ENCODE measurements at regions not wholly inside any gene's neighbourhood (a gene's known extent, or its start where the extent isn't known, plus 50 kb on each side); places are given as distances from the start of the nearest gene placed in this dataset.
"Not testable (repeated sequence)": the region's sequence is repeated elsewhere in the genome, so short reads cannot be mapped to it uniquely, and the experiment has no call there.

DNA sequence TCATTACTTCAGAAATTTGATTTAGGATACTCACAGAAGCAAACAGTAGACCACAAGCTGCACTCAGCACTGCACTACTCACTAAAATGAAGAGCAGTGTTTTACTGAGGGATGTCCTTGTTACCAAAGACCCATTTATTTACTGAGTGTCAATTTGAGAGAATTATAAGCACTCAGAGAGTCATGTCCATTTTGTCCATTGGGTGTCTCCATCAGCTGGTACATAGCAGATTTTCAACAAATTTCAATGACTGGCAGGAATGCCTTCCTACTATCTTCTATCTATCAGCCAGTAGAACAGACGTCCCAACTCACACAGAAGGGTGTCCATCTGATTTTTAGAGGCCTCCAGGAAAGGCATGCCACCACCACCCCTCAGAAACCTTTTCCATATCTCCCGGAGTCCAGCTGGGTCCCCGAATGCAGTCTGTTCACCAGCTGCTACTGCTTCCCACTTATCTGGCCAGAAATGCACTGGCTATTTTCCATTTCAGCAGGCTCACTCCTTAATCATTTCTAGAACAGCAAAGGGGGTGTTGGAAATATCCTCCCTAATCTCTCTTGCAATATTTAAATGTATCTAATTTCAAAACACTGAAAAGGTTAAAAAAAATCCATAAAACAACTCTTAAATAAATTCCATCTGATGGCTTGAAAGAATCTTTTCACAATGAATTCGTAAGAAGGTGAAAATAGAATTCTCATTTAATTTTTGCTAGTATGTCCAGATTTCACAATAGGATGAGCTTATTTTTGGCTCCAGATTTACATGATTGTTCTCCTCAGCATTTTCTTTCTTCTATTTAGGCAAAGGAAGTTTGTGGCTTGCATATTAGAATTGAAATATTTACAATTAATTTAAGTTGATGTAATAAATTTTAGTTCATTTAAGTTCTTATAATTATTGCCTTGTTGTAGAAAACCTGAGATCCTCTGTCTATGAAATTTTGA is 1164.0 kb upstream of the CELF2 start:
- no peak for DNase-seq (ENCODE audit: low read depth in 1 of 2, low spot score in 1 of 2)

DNA sequence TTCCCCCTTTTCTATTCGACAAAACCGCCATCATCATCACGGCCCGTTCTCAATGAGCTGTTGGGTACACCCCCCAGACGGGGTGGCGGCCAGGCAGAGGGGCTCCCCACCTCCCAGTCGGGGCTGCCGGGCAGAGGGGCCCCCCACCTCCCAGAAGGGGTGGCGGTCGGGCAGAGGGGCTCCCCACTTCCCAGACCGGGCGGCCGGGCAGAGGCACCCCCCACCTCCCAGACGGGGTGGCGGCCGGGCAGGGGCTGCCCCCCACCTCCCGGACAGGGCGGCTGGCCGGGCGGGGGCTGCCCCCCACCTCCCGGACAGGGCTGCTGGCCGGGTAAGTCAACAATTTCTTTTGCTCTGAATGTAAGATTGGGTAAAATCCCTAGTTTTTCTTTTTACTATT is 1162.2 kb upstream of the CELF2 start:
- DNase-seq (ENCODE audit: low read depth in 1 of 2, low spot score in 1 of 2), result not testable (repeated sequence)

- no peak for DNase-seq (ENCODE audit: low read depth in 1 of 2, low spot score in 1 of 2)
Measured at GRCh38 chr10:9858816-9859215, 1158.9 kb upstream of the CELF2 start.

GRCh38 chr10:9860045-9860444 is 1157.6 kb upstream of the CELF2 start:
- no peak for DNase-seq (ENCODE audit: low read depth in 1 of 2, low spot score in 1 of 2)

DNA sequence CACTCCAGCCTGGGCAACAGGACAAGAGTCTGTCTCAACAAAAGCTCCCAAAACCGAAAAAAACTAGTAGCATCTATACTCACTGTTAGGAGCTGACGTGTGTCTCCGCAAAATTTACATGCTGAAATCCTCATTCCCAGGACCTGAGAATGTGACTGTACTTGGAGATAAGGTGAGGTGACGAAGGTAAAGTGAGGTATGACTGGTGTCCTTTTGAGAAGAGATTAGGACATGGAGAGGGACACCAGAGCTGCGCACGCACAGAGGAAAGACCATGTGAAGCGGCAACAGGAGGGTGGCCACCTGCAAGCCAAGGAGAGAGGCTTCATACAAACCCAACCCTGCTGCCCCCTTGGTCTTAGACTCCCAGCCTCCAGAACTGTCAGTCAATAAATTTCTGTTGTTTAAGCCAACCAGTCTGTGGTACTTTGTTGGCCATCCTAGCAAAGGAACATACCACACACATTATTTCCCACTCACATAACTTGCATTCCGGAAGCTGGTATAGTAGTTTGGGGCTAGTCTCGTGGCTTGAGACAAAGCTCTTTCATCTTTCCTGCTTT is 1154.0 kb upstream of the CELF2 start:
- DNase-seq (ENCODE audit: low read depth in 1 of 2, low spot score in 1 of 2), result no peak

- no peak for DNase-seq (ENCODE audit: low read depth in 1 of 2, low spot score in 1 of 2)
Measured at GRCh38 chr10:9868499-9868898, 1149.2 kb upstream of the CELF2 start.

DNA sequence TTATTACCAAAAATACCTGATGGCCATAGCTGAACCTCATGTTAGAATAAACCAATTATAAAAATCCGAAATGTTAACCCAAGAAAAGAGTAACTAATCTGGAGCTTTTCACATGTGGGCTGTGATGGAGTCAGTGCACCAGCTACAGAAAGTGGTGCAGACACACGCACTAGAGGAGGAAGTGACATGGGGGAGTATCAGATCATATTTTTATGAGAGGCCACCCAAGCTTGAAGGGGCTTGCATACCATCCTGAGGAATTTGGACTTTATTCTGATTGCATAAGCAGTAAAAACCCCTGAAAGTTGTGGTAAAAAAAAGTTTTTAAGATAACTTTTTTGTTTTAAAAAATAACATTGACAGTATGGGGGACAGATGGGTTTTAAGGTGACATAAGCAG is 1148.5 kb upstream of the CELF2 start:
- DNase-seq (ENCODE audit: low read depth in 1 of 2, low spot score in 1 of 2), result no peak

DNA sequence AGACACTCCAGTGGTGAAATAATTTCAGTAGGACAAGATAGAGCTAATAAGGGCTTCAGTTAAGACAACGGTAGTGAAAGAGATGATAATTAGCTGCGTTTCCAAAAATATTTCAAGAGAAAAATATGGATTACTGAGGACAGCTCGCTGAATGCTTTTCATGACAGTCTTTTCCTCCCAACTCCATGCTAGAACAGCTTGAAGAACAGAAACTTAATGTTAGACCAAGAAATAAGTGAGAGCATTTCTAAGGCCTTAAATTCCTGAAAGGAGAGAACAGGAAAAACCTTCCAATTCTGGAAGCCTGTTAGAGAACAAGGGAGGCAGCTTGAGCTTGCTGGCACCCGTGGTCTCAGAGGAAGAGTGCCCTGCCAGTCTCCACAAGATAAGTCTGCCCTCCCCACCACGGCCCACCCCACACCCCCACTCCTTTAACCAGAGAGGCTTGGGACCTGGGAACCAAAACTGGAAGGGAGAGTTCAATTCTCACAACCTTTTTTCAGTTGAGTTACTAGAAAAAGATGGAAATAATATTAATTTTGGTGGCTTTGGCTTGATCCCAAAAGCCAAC is 1148.0 kb upstream of the CELF2 start:
- DNase-seq (ENCODE audit: low read depth in 1 of 2, low spot score in 1 of 2), result no peak

- no peak for DNase-seq (ENCODE audit: low read depth in 1 of 2, low spot score in 1 of 2)
Measured at GRCh38 chr10:9875353-9875752, 1142.3 kb upstream of the CELF2 start.

- DNase-seq (ENCODE audit: low read depth in 1 of 2, low spot score in 1 of 2), result no peak
Measured at GRCh38 chr10:9877978-9878377, 1139.7 kb upstream of the CELF2 start.

GRCh38 chr10:9878383-9878782 is 1139.3 kb upstream of the CELF2 start:
- no peak for DNase-seq (ENCODE audit: low read depth in 1 of 2, low spot score in 1 of 2)

DNA sequence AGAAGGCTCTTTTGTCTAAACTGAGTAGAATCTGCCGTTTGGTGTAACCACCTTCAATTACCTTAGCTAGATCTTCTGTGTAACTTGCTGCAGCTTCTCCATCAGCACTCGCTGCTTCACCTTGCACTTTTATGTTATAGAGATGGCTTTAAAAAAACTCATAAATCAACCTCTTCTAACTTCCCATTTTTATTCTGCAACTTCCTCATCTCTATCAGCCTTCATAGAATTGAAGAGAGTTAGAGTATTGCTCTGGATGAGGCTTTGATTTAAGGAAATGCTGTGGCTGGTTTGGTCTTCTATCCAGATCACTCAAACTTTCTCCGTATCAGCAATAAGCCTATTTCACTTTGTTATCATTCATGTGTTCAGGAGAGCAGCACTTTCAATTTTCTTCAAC is 1131.9 kb upstream of the CELF2 start:
- no peak for DNase-seq (ENCODE audit: low read depth in 1 of 2, low spot score in 1 of 2)

DNA sequence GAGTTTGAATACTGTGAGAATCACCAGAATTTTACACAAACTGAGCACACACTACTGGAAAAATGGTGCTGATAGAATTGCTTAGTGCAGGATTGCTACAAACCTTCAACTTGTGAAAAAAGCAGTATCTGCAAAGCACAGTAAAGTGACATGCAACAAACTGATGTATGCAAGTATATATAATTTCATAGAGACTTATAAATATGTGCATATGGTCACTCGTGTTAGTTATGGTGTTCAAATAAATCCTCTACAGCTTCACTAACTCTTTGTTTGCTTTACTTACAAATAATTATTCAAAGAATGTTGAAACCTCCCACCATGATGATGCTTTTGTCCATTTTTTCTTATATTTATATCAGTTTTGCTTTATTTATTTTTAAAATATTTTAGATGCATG is 1130.9 kb upstream of the CELF2 start:
- no peak for DNase-seq (ENCODE audit: low read depth in 1 of 2, low spot score in 1 of 2)

GRCh38 chr10:9895453-9895852 is 1122.2 kb upstream of the CELF2 start:
- no peak for DNase-seq (ENCODE audit: low read depth in 1 of 2, low spot score in 1 of 2)

DNA sequence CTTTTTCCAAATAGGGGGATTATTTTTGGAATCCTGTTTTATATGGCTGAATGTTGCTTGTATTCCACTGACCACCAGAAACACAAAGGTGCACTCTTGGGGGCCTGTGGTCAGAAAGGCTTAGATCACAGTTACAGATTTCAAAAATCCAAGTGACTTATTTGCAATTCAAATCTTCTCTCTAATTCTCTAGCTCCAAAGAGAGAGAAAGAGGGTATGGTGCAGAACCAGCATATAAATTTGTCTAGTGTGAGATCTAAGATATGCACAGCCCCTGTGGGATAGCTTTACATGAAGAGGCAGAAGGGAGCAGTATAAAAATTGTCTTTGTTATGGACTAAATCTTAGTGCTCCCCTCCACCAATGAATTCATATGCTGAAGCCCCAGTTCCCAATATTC is 1121.7 kb upstream of the CELF2 start:
- no peak for DNase-seq (ENCODE audit: low read depth in 1 of 2, low spot score in 1 of 2)

DNA sequence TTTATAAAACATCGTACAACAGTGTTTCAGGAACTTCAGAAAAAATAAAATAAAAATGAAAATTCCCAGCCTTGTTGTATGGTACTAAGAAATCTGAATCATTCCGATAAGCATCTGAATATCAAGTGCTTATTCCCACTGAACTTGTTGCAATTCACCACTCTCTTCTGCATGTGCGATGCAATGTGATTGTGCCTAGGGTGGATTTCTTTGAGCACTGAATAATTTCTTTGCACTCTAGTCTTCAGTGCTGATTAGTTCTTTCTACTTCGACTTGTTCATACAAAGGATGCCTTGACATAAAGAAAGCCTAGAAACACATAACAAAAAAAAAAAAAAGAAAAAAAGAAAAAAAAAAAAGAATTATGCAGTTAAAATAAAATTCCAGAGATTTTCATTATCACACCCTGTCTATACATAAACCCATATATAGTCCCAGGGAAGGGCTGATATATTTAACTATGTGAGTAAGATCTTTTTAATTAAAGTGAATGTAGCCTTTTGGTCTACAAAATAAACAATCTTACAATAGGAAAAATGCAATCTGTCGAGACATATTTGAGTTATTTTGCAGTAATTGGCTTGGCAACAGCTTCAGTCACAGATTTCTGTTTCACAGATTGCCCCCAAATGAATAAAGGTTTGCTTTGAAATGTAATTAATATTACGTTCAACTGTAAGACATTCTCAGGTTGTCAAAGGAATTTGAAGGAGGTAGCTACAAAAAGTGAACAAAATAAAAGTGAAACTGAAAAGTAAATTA is 1118.9 kb upstream of the CELF2 start:
- DNase-seq (ENCODE audit: low read depth in 1 of 2, low spot score in 1 of 2), result no peak

DNA sequence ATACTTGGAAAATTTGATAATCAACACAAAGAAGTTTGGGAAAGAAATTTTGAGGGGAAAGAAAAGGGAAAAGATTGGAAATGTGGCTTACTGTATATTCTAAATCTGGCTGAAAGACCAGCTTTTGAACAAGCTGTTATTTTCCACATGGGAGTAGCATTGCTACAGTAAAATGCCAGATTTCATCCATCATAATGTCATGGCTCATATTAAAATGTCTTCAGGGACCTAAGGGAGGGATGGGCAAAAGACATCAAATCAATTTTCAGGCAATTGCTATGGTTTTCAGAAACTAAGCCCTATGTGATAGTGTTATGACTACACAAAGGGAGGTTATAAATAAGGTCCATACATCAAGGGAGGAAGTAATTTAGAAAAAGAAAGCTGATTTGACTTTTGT is 1116.9 kb upstream of the CELF2 start:
- DNase-seq (ENCODE audit: low read depth in 1 of 2, low spot score in 1 of 2), result no peak

DNA sequence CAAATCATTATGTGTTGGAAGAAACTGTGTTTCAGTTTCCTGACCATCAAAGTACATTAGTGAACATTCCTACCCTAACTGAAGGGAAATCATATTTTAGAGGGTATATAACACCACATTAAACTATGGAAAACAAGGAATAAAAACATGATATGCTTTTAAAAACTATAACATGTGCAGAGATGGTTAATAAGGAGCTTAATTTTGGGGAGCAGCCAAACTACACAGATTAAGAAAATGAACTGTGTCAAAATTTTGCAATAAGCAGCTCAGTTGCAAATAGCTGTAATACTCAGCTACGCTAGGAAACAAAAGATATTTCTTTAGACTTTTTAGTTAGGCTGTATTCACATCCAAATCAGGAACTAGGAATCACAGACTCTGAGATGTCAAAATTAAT is 1115.7 kb upstream of the CELF2 start:
- DNase-seq (ENCODE audit: low read depth in 1 of 2, low spot score in 1 of 2), result no peak

- DNase-seq (ENCODE audit: low read depth in 1 of 2, low spot score in 1 of 2), result no peak
Measured at GRCh38 chr10:9910446-9910845, 1107.2 kb upstream of the CELF2 start.

DNA sequence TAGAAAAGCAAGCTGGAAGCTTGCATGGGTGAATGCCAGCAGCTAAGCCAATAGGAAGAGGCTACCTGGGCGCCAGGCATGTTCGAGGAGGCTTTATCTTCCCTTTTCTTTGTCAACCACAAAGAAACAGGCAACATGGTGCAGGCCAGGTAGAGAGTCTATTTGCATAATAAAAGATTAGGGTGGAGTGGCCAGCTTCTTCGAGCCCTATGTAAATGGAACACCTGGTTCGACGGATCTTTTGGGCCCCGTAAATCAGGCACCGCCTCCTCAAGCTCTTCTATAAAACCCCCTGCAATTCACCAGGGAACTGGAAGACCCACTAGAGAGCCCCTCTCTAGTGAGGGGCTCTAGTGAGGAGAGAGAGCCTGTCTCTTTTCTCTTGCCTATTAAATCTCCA is 1106.2 kb upstream of the CELF2 start:
- no peak for DNase-seq (ENCODE audit: low read depth in 1 of 2, low spot score in 1 of 2)

GRCh38 chr10:9913876-9914514 is 1103.7 kb upstream of the CELF2 start:
- DNase-seq (ENCODE audit: low read depth in 1 of 2, low spot score in 1 of 2), result no peak

Measured in activated T-helper 1 cell treated with anti-CD3 and anti-CD28 coated beads, Interleukin-2, amount 50 U/mL, for 16 hours (primary cell).